ENCODE measurements at regions not wholly inside any gene's neighbourhood (a gene's known extent, or its start where the extent isn't known, plus 50 kb on each side); places are given as distances from the start of the nearest gene placed in this dataset.

DNA sequence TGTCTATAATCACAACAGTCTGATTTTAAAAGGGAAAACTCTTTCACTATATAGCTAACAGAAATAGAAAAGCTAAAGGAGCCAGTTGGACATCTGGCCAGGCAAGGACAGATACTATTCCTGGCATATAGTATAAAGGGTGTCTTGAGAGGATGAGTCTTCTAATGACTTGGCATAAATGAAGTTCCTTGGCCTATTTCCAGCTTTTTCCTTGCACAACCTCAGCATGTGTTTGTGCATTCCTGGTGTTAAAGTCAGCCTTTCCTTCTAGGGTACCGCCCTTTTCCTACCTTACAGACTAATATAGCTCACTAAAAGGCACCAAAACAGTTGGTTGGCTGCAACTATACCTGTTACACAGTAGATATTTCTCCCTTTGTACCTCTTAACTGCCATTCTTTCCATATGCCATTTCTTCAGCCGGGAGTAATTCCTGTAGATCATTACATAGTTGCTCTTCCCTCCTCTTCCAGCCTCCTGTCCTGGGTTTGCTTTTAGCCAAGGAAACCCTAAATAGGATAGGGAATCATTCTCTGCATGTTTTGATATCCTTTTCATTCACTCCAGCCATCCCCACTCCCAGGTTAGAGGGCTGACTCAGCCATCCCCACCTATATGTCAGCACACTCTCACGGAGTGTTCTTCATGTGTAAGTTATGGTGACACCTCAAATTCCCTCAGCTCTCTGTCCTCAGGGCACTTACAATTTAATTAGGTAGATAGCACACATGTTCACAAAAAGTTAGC lies 102.1 kb upstream of the MDFIC start:
- TF ChIP-seq, protein P1, sequence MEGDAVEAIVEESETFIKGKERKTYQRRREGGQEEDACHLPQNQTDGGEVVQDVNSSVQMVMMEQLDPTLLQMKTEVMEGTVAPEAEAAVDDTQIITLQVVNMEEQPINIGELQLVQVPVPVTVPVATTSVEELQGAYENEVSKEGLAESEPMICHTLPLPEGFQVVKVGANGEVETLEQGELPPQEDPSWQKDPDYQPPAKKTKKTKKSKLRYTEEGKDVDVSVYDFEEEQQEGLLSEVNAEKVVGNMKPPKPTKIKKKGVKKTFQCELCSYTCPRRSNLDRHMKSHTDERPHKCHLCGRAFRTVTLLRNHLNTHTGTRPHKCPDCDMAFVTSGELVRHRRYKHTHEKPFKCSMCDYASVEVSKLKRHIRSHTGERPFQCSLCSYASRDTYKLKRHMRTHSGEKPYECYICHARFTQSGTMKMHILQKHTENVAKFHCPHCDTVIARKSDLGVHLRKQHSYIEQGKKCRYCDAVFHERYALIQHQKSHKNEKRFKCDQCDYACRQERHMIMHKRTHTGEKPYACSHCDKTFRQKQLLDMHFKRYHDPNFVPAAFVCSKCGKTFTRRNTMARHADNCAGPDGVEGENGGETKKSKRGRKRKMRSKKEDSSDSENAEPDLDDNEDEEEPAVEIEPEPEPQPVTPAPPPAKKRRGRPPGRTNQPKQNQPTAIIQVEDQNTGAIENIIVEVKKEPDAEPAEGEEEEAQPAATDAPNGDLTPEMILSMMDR (conservative IDR thresholded peaks at IDR 0.05; ENCODE audit: low read depth, low read length) = no peak
- TF ChIP-seq EZH2 (IDR thresholded peaks at IDR 0.05; ENCODE audit: borderline replicate concordance, low read depth, low read length, poor library complexity, severe bottlenecking) = no peak

Data from A673 (cell line).